A549 (cell line): ENCODE measurements at regions not wholly inside any gene's neighbourhood (a gene's known extent, or its start where the extent isn't known, plus 50 kb on each side); places are given as distances from the start of the nearest gene placed in this dataset.

Source experiments
- ATAC-seq, 2 experiments: fragments of 200-7000 bp in 1 of 2; fragments of >200 bp in 1 of 2; cut with Nextera tagmentation in 1 of 2; cut with Tn5 transposase in 1 of 2; 3 replicates each; pipeline versions ENCODE4 v1.8.0 to v1.9.1; 2018 to 2020; ENCODE audit warnings: mild to moderate bottlenecking in 1 of 2, moderate library complexity in 1 of 2
- CTCF ChIA-PET: fragments of 300-600 bp; sonication (Branson Sonifier 250); formaldehyde crosslinking; extraction: SDS; loops from one replicate; lab custom pipeline; 2021; ENCODE audit warnings: antibody characterized with exemption, inconsistent platforms; lab: Yijun Ruan, JAX
- POLR2A ChIA-PET: fragments of 350-600 bp; formaldehyde crosslinking; extraction: SDS; loops from one replicate; lab custom pipeline; 2021; ENCODE audit warnings: antibody characterized with exemption, inconsistent platforms; lab: Yijun Ruan, JAX
- DNase-seq, 2 experiments: peaks; one replicate each; pipeline versions ENCODE4 v3.0.0 to v3.0.0-alpha.2; 2011 to 2016; ENCODE audit warnings: low read depth in 1 of 2, low spot score in 1 of 2
- FAIRE-seq: peaks from 2 replicates; lab custom pipeline; 2011; peaks lifted over from hg19 to GRCh38; lab: Jason Lieb, UNC
- H3K27ac ChIP-seq, 2 experiments: fragments of >200 bp; sonication (Bioruptor Twin); formaldehyde crosslinking; 3 replicates each; pipeline ENCODE4 v1.5.1; 2016 to 2017
- H3K4me1 ChIP-seq: fragments of >200 bp; sonication (Bioruptor Twin); formaldehyde crosslinking; 3 replicates; pipeline ENCODE4 v1.6.1; 2016
- H3K4me2 ChIP-seq: fragments of >200 bp; sonication (Bioruptor Twin); formaldehyde crosslinking; 3 replicates; pipeline ENCODE4 v1.6.1; 2016
- H3K4me3 ChIP-seq: fragments of >200 bp; sonication (Bioruptor Twin); formaldehyde crosslinking; 3 replicates; pipeline ENCODE4 v1.5.1; 2016
- H3K9me3 ChIP-seq: fragments of >200 bp; sonication (Bioruptor Twin); formaldehyde crosslinking; 3 replicates; pipeline ENCODE4 v1.6.1; 2016
- BHLHE40 ChIP-seq: IDR thresholded peaks from 2 replicates; pipeline ENCODE4 v1.6.1; 2012; ENCODE audit warnings: low read depth, low read length, inconsistent platforms
- CBX8 ChIP-seq: fragments of 200-600 bp; sonication (generic); IDR thresholded peaks from 2 replicates; pipeline ENCODE4 v1.6.1; 2016
- CHD4 ChIP-seq: fragments of 200-600 bp; sonication (generic); IDR thresholded peaks from 2 replicates; pipeline ENCODE4 v1.6.1; 2016; ENCODE audit warnings: antibody characterized with exemption, mild to moderate bottlenecking, borderline replicate concordance
- EHF ChIP-seq: fragments of 250-450 bp; sonication (Bioruptor Pico); IDR thresholded peaks from 2 replicates; pipeline ENCODE4 v1.5.0; 2020; ENCODE audit warnings: mild to moderate bottlenecking
- FOSL2 ChIP-seq, 2 experiments: fragments of 450-650 bp in 1 of 2; fragments of >200 bp in 1 of 2; sonication (Bioruptor Twin) in 1 of 2; formaldehyde crosslinking; IDR thresholded peaks; 2 replicates each; pipeline versions ENCODE4 v1.5.0 to v1.6.1; 2016 to 2020; ENCODE audit warnings: mild to moderate bottlenecking in 1 of 2, moderate library complexity in 1 of 2
- GATA3 ChIP-seq: IDR thresholded peaks from 2 replicates; pipeline ENCODE4 v1.6.1; 2012; ENCODE audit warnings: borderline replicate concordance
- HDAC2 ChIP-seq: fragments of 200-600 bp; sonication (generic); IDR thresholded peaks from 2 replicates; pipeline ENCODE4 v1.6.1; 2016
- HEYL ChIP-seq: fragments of 250-450 bp; sonication (Bioruptor Pico); IDR thresholded peaks from 2 replicates; pipeline ENCODE4 v1.8.0; 2021; ENCODE audit warnings: mild to moderate bottlenecking, moderate library complexity
- KDM1A ChIP-seq: fragments of 200-600 bp; sonication (generic); IDR thresholded peaks from 2 replicates; pipeline ENCODE4 v1.6.1; 2016; ENCODE audit warnings: low read depth, mild to moderate bottlenecking
- KDM5A ChIP-seq: fragments of 200-600 bp; sonication (generic); IDR thresholded peaks from 2 replicates; pipeline ENCODE4 v1.6.1; 2016; ENCODE audit warnings: antibody characterized with exemption, mild to moderate bottlenecking
- NPAS2 ChIP-seq: fragments of 250-450 bp; sonication (Bioruptor Pico); IDR thresholded peaks from 2 replicates; pipeline ENCODE4 v1.8.0; 2022; ENCODE audit warnings: mild to moderate bottlenecking, moderate library complexity, borderline replicate concordance
- NR3C1 ChIP-seq: fragments of >200 bp; sonication (Bioruptor Twin); formaldehyde crosslinking; IDR thresholded peaks from 3 replicates; pipeline ENCODE4 v1.6.1; 2017
- PHF8 ChIP-seq: fragments of 200-600 bp; sonication (generic); IDR thresholded peaks from 2 replicates; pipeline ENCODE4 v1.6.1; 2016; ENCODE audit warnings: low read depth, mild to moderate bottlenecking, antibody characterized with exemption, moderate library complexity, borderline replicate concordance
- POLR2AphosphoS2 ChIP-seq: conservative IDR thresholded peaks from 2 replicates; pipeline ENCODE4 v1.6.1; 2012; ENCODE audit warnings: low read length, improper control_type of control experiment, inconsistent platforms
- RARB ChIP-seq: fragments of 250-450 bp; sonication (Bioruptor Pico); IDR thresholded peaks from 2 replicates; pipeline ENCODE4 v1.8.0; 2021; ENCODE audit warnings: mild to moderate bottlenecking, moderate library complexity
- RCOR1 ChIP-seq: fragments of 150-350 bp; IDR thresholded peaks from 2 replicates; pipeline ENCODE4 v1.6.1; 2014; ENCODE audit warnings: antibody characterized with exemption, low read length, low read depth
- RFX5 ChIP-seq: fragments of 450-650 bp; IDR thresholded peaks from 2 replicates; pipeline ENCODE4 v1.7.1; 2014; ENCODE audit warnings: antibody characterized with exemption, mild to moderate bottlenecking, moderate library complexity
- SMC3 ChIP-seq: fragments of >200 bp; sonication (Bioruptor Twin); formaldehyde crosslinking; IDR thresholded peaks from 3 replicates; pipeline ENCODE4 v1.6.1; 2018; ENCODE audit warnings: inconsistent platforms
- SREBF2 ChIP-seq: fragments of 450-650 bp; IDR thresholded peaks from 2 replicates; pipeline ENCODE4 v1.6.1; 2014; ENCODE audit warnings: mild to moderate bottlenecking, moderate library complexity
- TFCP2L1 ChIP-seq: fragments of 250-450 bp; sonication (Bioruptor Pico); IDR thresholded peaks from 2 replicates; pipeline ENCODE4 v1.5.0; 2021; ENCODE audit warnings: mild to moderate bottlenecking
- TP53 ChIP-seq: fragments of 250-450 bp; sonication (Bioruptor Pico); IDR thresholded peaks from 2 replicates; pipeline ENCODE4 v1.5.0; 2021; ENCODE audit warnings: mild to moderate bottlenecking, moderate library complexity
- ZC3H11A ChIP-seq: fragments of 450-650 bp; IDR thresholded peaks from 2 replicates; pipeline ENCODE4 v1.6.1; 2014; ENCODE audit warnings: antibody characterized with exemption, mild to moderate bottlenecking
- WGBS: methylation state at CpG from one replicate; pipeline ENCODE4 v1.1.6; 2017; ENCODE audit errors: missing lambda C conversion rate; 5-methylcytosine and 5-hydroxymethylcytosine counted together
- TF ChIP-seq, protein P1 (sequence below): fragments of >200 bp; sonication (Bioruptor Twin); formaldehyde crosslinking; IDR thresholded peaks from 3 replicates; pipeline ENCODE4 v1.5.1; 2016
- TF ChIP-seq, protein P2 (sequence below): fragments of 150-350 bp; IDR thresholded peaks from 2 replicates; pipeline ENCODE4 v1.6.1; 2014; ENCODE audit warnings: low read depth, mild to moderate bottlenecking, low read length
- TF ChIP-seq, protein P3 (sequence below): fragments of 450-650 bp; IDR thresholded peaks from 2 replicates; pipeline ENCODE4 v1.6.1; 2014; ENCODE audit warnings: antibody characterized with exemption
- TF ChIP-seq, protein P4 (sequence below): fragments of 250-450 bp; sonication (Bioruptor Pico); IDR thresholded peaks from 2 replicates; pipeline ENCODE4 v1.5.0; 2020; ENCODE audit warnings: low read depth, mild to moderate bottlenecking, moderate library complexity
- TF ChIP-seq, protein P5 (sequence below): fragments of 250-450 bp; sonication (Bioruptor Pico); IDR thresholded peaks from 2 replicates; pipeline ENCODE4 v1.5.0; 2021; ENCODE audit warnings: mild to moderate bottlenecking, moderate library complexity, borderline replicate concordance

DNA sequence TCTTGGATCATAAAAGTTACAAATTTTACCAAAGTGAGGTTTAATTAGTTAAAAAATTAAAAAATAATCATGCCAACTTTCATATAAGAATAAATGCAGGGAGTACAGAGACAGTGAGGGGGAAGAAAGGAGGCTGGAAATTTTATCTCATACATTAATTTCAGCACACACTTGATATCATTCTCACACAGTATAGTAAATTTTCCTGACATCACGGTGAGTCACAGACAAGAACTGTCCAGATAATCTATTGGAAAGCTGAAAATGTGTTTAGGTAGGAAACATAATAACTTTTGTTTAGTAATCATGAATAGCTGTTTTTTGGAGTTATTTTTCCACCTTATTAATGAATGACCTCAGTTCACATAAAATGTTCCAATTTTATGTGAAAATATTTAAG is 1204.8 kb downstream of the GALC start:
- WGBS, result 2% methylated on average over 1 of the region's 1 CpG
- POLR2A ChIA-PET, result no interaction called here
- Histone ChIP-seq H3K27ac (no peak overlapping the region), H3K4me2 (no peak overlapping the region), H3K9me3 (peaks cover 6% of the 10 kb centered on the region; the same call in 2 of the 3 replicates), H3K4me1 (no peaks in the 10 kb centered on the region), H3K4me3 (no peak overlapping the region)
- TF ChIP-seq RARB (CRISPR knock-in tag), result no peak
- no peak for TF ChIP-seq FOSL2 (IDR thresholded peaks at IDR 0.05)
- TF ChIP-seq FOSL2 (CRISPR knock-in tag; IDR thresholded peaks at IDR 0.05), result no peak
- TF ChIP-seq, protein P1, sequence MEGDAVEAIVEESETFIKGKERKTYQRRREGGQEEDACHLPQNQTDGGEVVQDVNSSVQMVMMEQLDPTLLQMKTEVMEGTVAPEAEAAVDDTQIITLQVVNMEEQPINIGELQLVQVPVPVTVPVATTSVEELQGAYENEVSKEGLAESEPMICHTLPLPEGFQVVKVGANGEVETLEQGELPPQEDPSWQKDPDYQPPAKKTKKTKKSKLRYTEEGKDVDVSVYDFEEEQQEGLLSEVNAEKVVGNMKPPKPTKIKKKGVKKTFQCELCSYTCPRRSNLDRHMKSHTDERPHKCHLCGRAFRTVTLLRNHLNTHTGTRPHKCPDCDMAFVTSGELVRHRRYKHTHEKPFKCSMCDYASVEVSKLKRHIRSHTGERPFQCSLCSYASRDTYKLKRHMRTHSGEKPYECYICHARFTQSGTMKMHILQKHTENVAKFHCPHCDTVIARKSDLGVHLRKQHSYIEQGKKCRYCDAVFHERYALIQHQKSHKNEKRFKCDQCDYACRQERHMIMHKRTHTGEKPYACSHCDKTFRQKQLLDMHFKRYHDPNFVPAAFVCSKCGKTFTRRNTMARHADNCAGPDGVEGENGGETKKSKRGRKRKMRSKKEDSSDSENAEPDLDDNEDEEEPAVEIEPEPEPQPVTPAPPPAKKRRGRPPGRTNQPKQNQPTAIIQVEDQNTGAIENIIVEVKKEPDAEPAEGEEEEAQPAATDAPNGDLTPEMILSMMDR, result no peak
- TF ChIP-seq HEYL, result no peak
- no peak for TF ChIP-seq TFCP2L1
- no peak for TF ChIP-seq RCOR1
- TF ChIP-seq ZC3H11A, result no peak
- TF ChIP-seq, protein P2, sequence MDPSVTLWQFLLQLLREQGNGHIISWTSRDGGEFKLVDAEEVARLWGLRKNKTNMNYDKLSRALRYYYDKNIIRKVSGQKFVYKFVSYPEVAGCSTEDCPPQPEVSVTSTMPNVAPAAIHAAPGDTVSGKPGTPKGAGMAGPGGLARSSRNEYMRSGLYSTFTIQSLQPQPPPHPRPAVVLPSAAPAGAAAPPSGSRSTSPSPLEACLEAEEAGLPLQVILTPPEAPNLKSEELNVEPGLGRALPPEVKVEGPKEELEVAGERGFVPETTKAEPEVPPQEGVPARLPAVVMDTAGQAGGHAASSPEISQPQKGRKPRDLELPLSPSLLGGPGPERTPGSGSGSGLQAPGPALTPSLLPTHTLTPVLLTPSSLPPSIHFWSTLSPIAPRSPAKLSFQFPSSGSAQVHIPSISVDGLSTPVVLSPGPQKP, result no peak
- TF ChIP-seq NR3C1, result no peak
- no peak for TF ChIP-seq RFX5
- no peak for TF ChIP-seq TP53 (CRISPR knock-in tag)
- no peak for TF ChIP-seq KDM1A
- TF ChIP-seq NPAS2, result no peak
- TF ChIP-seq, protein P3, sequence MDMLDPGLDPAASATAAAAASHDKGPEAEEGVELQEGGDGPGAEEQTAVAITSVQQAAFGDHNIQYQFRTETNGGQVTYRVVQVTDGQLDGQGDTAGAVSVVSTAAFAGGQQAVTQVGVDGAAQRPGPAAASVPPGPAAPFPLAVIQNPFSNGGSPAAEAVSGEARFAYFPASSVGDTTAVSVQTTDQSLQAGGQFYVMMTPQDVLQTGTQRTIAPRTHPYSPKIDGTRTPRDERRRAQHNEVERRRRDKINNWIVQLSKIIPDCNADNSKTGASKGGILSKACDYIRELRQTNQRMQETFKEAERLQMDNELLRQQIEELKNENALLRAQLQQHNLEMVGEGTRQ, result no peak
- TF ChIP-seq PHF8, result no peak
- no peak for TF ChIP-seq SMC3
- TF ChIP-seq HDAC2, result no peak
- TF ChIP-seq, protein P4, sequence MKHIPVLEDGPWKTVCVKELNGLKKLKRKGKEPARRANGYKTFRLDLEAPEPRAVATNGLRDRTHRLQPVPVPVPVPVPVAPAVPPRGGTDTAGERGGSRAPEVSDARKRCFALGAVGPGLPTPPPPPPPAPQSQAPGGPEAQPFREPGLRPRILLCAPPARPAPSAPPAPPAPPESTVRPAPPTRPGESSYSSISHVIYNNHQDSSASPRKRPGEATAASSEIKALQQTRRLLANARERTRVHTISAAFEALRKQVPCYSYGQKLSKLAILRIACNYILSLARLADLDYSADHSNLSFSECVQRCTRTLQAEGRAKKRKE (CRISPR knock-in tag), result no peak
- TF ChIP-seq SREBF2, result no peak
- TF ChIP-seq GATA3, result no peak
- DNase-seq (no peak), FAIRE-seq (no peak), ATAC-seq (no peak)
- CTCF ChIA-PET, result no interaction called here

DNA sequence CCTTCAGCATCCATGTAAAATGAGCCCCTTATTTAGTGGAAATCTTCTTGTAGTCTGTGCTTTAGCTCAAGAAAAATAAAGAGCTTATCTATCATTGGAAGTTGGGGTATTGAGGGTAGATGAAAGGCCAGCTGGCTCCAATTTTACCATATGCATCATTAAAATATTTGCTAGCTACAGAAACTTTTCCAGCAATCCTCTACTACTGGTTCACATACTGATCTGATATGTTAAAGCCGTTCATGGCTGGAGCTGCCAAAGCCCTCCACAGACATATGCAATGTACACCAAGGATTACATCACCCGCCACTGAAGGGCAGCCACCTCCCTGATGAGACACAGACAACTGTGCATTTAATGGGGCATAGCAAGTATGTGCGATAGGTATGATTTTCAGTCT is 1205.3 kb downstream of the GALC start:
- FAIRE-seq, result no peak
- H3K27ac ChIP-seq, result no peak overlapping the region
- TF ChIP-seq, protein P5, sequence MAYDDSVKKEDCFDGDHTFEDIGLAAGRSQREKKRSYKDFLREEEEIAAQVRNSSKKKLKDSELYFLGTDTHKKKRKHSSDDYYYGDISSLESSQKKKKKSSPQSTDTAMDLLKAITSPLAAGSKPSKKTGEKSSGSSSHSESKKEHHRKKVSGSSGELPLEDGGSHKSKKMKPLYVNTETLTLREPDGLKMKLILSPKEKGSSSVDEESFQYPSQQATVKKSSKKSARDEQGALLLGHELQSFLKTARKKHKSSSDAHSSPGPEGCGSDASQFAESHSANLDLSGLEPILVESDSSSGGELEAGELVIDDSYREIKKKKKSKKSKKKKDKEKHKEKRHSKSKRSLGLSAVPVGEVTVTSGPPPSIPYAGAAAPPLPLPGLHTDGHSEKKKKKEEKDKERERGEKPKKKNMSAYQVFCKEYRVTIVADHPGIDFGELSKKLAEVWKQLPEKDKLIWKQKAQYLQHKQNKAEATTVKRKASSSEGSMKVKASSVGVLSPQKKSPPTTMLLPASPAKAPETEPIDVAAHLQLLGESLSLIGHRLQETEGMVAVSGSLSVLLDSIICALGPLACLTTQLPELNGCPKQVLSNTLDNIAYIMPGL (CRISPR knock-in tag), result no peak
- TF ChIP-seq BHLHE40 (no peak), FOSL2 (IDR thresholded peaks at IDR 0.05) (no peak), FOSL2 (CRISPR knock-in tag; IDR thresholded peaks at IDR 0.05) (no peak), HDAC2 (no peak), EHF (CRISPR knock-in tag) (no peak), POLR2AphosphoS2 (no peak), SREBF2 (no peak), KDM5A (no peak), KDM1A (no peak), CBX8 (no peak), CHD4 (no peak)
- TF ChIP-seq, protein P4 (CRISPR knock-in tag), result no peak
- 29% methylated on average over 3 of the region's 3 CpGs for WGBS
- ChIA-PET POLR2A (no interaction called here), CTCF (no interaction called here)
- no peaks in the 10 kb centered on the region for H3K4me1 ChIP-seq
- peaks cover 6% of the 10 kb centered on the region; the same call in 2 of the 3 replicates for H3K9me3 ChIP-seq
- H3K4me3 ChIP-seq, result no peak overlapping the region
- no peak for ATAC-seq
- no peak for DNase-seq
- H3K4me2 ChIP-seq, result no peak overlapping the region
